ENCODE measurements at regions not wholly inside any gene's neighbourhood (a gene's known extent, or its start where the extent isn't known, plus 50 kb on each side); places are given as distances from the start of the nearest gene placed in this dataset.

DNA sequence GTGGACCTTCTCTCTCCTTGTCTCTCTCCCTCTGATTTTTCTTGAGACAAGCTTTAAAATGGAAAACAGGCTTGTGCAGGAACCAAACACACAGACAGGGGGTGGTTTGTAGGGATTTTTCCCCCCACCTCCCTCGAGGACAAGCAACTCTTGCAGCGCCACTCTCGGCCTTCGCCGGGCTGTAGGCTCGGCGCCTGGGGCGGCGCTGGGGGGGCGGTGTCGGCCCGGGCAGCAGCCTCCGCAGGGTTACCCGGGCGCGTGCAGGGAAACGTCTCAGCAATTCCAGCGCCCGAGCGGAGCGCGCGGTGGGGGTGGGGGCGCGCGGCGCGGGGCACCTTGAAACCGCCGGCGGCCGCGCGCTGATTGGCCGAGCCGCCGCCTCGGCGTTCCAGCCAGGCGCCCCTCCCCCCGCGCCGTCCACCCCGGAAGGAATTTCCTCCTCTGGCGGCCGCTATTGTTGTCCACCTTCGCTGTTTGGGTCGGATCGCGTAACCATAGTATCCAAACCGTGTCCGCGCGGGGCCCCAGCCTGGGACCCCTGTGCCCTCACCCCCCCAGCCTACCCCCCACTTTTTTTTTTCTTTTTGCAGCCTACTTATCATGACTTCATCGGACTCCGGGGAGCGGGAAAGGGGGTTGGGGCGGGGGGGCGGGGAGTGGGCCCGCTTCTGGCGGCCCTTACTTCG is 59.8 kb upstream of the ACOT11 start:
- peak overlapping the region; percentile 46 for H3K4me3 ChIP-seq (ENCODE audit: low read depth, low read length)
- peak; percentile 92 for DNase-seq (ENCODE audit: low read depth, low spot score)
- in situ Hi-C loops (cut with HindIII; ENCODE audit: low sequenced_read_pairs), result no loop called here
- TF ChIP-seq, protein P1, sequence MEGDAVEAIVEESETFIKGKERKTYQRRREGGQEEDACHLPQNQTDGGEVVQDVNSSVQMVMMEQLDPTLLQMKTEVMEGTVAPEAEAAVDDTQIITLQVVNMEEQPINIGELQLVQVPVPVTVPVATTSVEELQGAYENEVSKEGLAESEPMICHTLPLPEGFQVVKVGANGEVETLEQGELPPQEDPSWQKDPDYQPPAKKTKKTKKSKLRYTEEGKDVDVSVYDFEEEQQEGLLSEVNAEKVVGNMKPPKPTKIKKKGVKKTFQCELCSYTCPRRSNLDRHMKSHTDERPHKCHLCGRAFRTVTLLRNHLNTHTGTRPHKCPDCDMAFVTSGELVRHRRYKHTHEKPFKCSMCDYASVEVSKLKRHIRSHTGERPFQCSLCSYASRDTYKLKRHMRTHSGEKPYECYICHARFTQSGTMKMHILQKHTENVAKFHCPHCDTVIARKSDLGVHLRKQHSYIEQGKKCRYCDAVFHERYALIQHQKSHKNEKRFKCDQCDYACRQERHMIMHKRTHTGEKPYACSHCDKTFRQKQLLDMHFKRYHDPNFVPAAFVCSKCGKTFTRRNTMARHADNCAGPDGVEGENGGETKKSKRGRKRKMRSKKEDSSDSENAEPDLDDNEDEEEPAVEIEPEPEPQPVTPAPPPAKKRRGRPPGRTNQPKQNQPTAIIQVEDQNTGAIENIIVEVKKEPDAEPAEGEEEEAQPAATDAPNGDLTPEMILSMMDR (IDR thresholded peaks at IDR 0.05; ENCODE audit: low read depth, low read length), result peak; percentile 4

DNA sequence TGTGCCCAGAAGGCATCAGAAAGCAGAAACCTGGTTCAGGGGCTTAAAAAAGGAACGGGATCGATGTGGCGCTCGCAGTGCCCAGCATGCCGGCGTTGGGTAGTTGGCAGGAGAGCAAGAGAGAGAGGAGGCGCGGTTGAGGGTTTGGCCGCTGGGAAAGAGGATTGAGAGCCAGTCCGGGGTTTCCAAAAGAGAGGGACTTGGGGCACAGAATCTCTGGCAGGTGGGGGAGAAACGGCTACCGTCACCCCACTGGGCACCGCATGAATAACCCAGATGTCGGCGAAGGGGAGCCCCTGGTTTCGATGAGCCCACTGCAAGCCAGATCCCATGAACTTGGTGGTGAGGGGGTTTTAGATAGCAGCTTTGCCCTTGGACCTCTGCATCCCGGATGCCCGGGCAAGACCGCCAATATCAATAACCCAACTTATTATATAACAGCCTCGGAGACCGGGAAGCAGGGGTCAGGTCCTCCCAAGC is 60.4 kb upstream of the ACOT11 start:
- TF ChIP-seq, protein P1 (IDR thresholded peaks at IDR 0.05; ENCODE audit: low read depth, low read length), result no peak
- peak overlapping the region; percentile 26 for H3K4me3 ChIP-seq (ENCODE audit: low read depth, low read length)
- no peak for DNase-seq (ENCODE audit: low read depth, low spot score)
- in situ Hi-C loops (cut with HindIII; ENCODE audit: low sequenced_read_pairs), result no loop called here

DNA sequence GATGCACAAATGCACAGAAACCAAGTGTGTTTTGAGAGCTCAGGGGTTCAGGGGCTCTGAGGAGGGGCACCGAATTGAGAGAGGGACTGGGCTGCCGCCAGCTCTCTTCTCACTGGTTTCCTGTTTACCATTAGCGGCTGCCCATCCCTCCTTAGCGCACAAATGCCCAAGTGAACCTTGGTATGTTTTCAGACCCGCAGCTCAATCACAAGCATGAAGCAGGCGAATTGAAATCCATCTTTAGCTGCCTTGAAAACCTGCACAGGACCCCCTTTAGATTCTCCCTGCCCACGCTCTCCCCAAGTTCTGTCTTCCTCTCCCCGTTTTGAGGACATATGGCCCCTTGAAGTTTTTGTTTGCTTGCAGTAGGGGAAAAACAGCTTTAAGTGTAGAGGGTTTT is 61.1 kb upstream of the ACOT11 start:
- no peak overlapping the region for H3K4me3 ChIP-seq (ENCODE audit: low read depth, low read length)
- in situ Hi-C loops (cut with HindIII; ENCODE audit: low sequenced_read_pairs), result no loop called here
- TF ChIP-seq, protein P1 (IDR thresholded peaks at IDR 0.05; ENCODE audit: low read depth, low read length), result no peak
- no peak for DNase-seq (ENCODE audit: low read depth, low spot score)

DNA sequence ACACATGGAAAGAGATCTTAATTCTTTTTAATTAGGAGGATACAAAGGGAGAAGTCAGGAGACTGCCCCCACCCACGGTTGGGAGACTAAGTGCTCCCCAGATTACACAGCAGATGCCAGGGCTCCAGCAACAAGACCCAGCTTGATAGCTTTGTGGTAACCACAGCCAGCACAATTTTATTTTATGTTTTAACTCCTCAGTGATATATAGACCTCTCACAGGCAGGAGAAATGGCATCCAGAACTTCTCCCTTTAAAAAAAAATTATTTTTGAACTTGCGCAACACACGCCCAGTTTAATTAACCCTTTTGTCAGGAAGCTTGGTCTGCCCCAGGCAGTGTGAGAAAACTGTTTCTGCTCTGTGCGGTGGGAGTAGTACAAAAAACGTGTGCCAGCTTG is 62.6 kb upstream of the ACOT11 start:
- no peak for DNase-seq (ENCODE audit: low read depth, low spot score)
- H3K4me3 ChIP-seq (ENCODE audit: low read depth, low read length), result no peak overlapping the region
- TF ChIP-seq, protein P1 (IDR thresholded peaks at IDR 0.05; ENCODE audit: low read depth, low read length), result no peak
- in situ Hi-C loops (cut with HindIII; ENCODE audit: low sequenced_read_pairs), result no loop called here

DNA sequence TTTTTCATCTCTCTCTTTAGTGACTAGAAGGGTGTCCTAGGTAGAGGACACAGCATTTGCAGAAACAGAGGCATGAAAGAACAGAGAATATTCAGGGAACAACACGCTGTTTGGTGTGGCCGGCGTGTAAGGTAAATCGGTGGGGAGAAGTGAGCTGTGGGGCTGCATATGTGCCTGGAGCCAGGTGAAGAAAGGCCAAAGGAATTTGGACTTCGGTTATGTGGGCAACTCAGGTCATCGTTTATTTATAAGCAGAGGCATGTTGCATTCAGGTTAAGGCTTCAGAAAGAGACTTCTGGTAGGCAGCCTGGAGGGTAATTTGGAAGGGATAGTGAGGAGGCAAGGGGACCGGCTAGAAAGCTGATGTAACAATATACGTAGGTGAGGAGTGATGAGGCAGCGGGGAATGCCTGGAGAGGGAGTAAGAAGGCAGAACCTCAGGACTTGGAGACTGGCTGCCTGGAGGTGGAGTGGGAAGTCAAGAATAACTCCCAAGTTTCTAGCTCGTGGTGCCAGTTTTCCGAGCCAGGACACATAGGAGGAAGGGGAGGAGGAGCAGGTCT is 64.1 kb upstream of the ACOT11 start:
- TF ChIP-seq, protein P1 (IDR thresholded peaks at IDR 0.05; ENCODE audit: low read depth, low read length), result no peak
- in situ Hi-C loops (cut with HindIII; ENCODE audit: low sequenced_read_pairs), result no loop called here

DNA sequence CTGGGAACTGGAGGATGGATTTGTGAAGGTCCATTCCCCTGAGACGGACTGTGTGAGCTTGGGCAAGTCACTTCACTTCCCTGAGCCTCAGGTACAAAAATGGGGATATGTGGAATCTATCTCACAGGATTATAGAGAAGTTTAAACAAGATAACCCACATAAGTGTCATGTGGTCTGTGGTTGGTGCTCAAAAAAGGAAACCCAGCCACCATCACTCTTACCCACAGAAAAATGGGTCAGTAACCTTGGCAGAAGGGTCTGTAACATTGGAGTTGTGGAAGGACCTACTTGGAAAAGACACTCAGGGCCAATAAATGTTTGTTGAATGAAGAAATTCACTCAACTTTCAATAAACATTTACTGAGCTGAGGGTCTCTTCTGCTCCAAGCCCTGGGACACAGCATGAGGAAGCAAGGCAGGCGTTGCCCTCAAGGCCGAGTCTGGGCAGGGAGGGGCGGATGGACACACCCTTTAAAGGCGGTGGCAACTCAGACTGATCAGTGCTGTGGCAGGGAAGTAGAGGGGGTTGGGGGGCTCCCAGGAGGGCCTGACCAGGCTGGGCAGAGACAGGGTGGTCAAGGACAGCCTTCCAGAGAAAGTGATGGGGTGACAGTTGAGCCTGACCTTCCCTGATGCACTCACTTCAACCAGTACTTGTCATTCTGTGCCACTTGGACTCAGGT is 66.7 kb upstream of the ACOT11 start:
- no peak for DNase-seq (ENCODE audit: low read depth, low spot score)

More for the DNA sequence above, 64.1 kb upstream of the ACOT11 start:
- DNase-seq (ENCODE audit: low read depth, low spot score), result no peak
- H3K4me3 ChIP-seq (ENCODE audit: low read depth, low read length), result no peak overlapping the region

More for the DNA sequence above, 66.7 kb upstream of the ACOT11 start:
- H3K4me3 ChIP-seq (ENCODE audit: low read depth, low read length), result no peak overlapping the region
- in situ Hi-C loops (cut with HindIII; ENCODE audit: low sequenced_read_pairs), result no loop called here
- TF ChIP-seq, protein P1 (IDR thresholded peaks at IDR 0.05; ENCODE audit: low read depth, low read length), result no peak

Data from astrocyte of the spinal cord (primary cell).